Peyer's patch (tissue), 4 donors: ENCODE measurements at regions not wholly inside any gene's neighbourhood (a gene's known extent, or its start where the extent isn't known, plus 50 kb on each side); places are given as distances from the start of the nearest gene placed in this dataset.

Experiments
- POLR2A ChIP-seq, 2 donors: fragments of 450-650 bp; IDR thresholded peaks; one replicate each; pipeline ENCODE4 v1.5.1; 2017; ENCODE audit warnings: antibody characterized with exemption in 2 of 2, mild to moderate bottlenecking in 2 of 2, moderate library complexity in 2 of 2
- TF ChIP-seq, protein P1 (sequence below), 6 experiments: fragments of 450-650 bp in 4 of 6; fragments of 200-600 bp in 2 of 6; sonication (generic) in 1 of 6; IDR thresholded peaks; one replicate each; pipeline ENCODE4 v1.5.1; 2017 to 2019; ENCODE audit warnings: antibody characterized with exemption in 6 of 6, mild to moderate bottlenecking in 3 of 6, moderate library complexity in 1 of 6

DNA sequence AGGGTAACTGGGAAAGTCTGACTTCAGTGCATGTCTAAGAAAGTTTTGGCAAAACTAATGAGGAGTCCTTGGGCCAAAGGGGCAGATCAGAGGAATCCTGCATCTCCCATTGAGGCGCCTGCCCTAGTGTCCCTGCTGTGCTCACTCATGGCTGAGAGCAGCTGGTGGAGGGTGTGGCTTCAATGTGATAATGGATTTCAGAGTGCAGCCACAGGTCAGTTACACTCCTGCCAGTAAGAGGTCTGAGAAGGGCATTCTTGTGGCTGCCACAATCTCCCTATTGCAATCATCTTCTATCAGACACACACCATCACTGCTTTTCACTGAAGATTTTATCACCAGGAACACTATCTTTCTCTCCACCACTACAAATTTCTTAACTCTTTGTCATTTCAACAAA, 457.1 kb downstream of the MID1IP1 start:
- no peak for TF ChIP-seq POLR2A (IDR thresholded peaks at IDR 0.05)
- TF ChIP-seq, protein P1, sequence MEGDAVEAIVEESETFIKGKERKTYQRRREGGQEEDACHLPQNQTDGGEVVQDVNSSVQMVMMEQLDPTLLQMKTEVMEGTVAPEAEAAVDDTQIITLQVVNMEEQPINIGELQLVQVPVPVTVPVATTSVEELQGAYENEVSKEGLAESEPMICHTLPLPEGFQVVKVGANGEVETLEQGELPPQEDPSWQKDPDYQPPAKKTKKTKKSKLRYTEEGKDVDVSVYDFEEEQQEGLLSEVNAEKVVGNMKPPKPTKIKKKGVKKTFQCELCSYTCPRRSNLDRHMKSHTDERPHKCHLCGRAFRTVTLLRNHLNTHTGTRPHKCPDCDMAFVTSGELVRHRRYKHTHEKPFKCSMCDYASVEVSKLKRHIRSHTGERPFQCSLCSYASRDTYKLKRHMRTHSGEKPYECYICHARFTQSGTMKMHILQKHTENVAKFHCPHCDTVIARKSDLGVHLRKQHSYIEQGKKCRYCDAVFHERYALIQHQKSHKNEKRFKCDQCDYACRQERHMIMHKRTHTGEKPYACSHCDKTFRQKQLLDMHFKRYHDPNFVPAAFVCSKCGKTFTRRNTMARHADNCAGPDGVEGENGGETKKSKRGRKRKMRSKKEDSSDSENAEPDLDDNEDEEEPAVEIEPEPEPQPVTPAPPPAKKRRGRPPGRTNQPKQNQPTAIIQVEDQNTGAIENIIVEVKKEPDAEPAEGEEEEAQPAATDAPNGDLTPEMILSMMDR (IDR thresholded peaks at IDR 0.05) = no peak
